ENCODE measurements at regions not wholly inside any gene's neighbourhood (a gene's known extent, or its start where the extent isn't known, plus 50 kb on each side); places are given as distances from the start of the nearest gene placed in this dataset.
"Not testable (repeated sequence)": the region's sequence is repeated elsewhere in the genome, so short reads cannot be mapped to it uniquely, and the experiment has no call there.

GRCh38 chr3:106093616-106094015 lies 224.8 kb upstream of the CBLB start:
- Histone ChIP-seq H3K4me3 (ENCODE audit: low read depth, low read length) (no peak overlapping the region), H3K9me3 (ENCODE audit: control insufficient read depth, insufficient read depth, low read length) (no peaks in the 10 kb centered on the region; the same call in 1 of the 2 replicates), H3K27me3 (ENCODE audit: control insufficient read depth, insufficient read depth, low read length) (no peaks in the 10 kb centered on the region), H3K27ac (ENCODE audit: low read depth, low read length) (no peak overlapping the region)
- CTCF ChIA-PET: no interaction called here
- TF ChIP-seq CTCF (IDR thresholded peaks at IDR 0.05; ENCODE audit: low read depth, low read length): no peak
- no peak for DNase-seq (ENCODE audit: low read depth, low spot score)
- POLR2A ChIA-PET: no interaction called here

- Histone ChIP-seq H3K27me3 (ENCODE audit: control insufficient read depth, insufficient read depth, low read length) (no peaks in the 10 kb centered on the region), H3K4me3 (ENCODE audit: low read depth, low read length) (no peak overlapping the region), H3K27ac (ENCODE audit: low read depth, low read length) (no peak overlapping the region), H3K9me3 (ENCODE audit: control insufficient read depth, insufficient read depth, low read length) (no peaks in the 10 kb centered on the region; the same call in 1 of the 2 replicates)
- TF ChIP-seq CTCF (IDR thresholded peaks at IDR 0.05; ENCODE audit: low read depth, low read length): no peak
- ChIA-PET CTCF (no interaction called here), POLR2A (no interaction called here)
- DNase-seq (ENCODE audit: low read depth, low spot score): no peak
These were observed 229.1 kb upstream of the CBLB start for GRCh38 chr3:106097817-106098435.

- H3K27me3 ChIP-seq (ENCODE audit: control insufficient read depth, insufficient read depth, low read length): no peaks in the 10 kb centered on the region
- no peak overlapping the region for H3K27ac ChIP-seq (ENCODE audit: low read depth, low read length)
- no peak for DNase-seq (ENCODE audit: low read depth, low spot score)
- H3K4me3 ChIP-seq (ENCODE audit: low read depth, low read length): no peak overlapping the region
- ChIA-PET CTCF (no interaction called here), POLR2A (no interaction called here)
- H3K9me3 ChIP-seq (ENCODE audit: control insufficient read depth, insufficient read depth, low read length): no peaks in the 10 kb centered on the region
- TF ChIP-seq CTCF (IDR thresholded peaks at IDR 0.05; ENCODE audit: low read depth, low read length): no peak
These were observed 234.6 kb upstream of the CBLB start for GRCh38 chr3:106103383-106103782.

GRCh38 chr3:106104078-106104477 lies 235.3 kb upstream of the CBLB start:
- POLR2A ChIA-PET: no interaction called here
- no peak overlapping the region for H3K27ac ChIP-seq (ENCODE audit: low read depth, low read length)
- no peaks in the 10 kb centered on the region for H3K9me3 ChIP-seq (ENCODE audit: control insufficient read depth, insufficient read depth, low read length)
- no peak overlapping the region for H3K4me3 ChIP-seq (ENCODE audit: low read depth, low read length)
- H3K27me3 ChIP-seq (ENCODE audit: control insufficient read depth, insufficient read depth, low read length): no peaks in the 10 kb centered on the region
- CTCF ChIA-PET: no interaction called here
- DNase-seq (ENCODE audit: low read depth, low spot score): no peak
- TF ChIP-seq CTCF (IDR thresholded peaks at IDR 0.05; ENCODE audit: low read depth, low read length): no peak

GRCh38 chr3:106108925-106109324 lies 240.1 kb upstream of the CBLB start:
- ChIA-PET CTCF (no interaction called here), POLR2A (no interaction called here)
- H3K9me3 ChIP-seq (ENCODE audit: control insufficient read depth, insufficient read depth, low read length): no peaks in the 10 kb centered on the region
- H3K27me3 ChIP-seq (ENCODE audit: control insufficient read depth, insufficient read depth, low read length): no peaks in the 10 kb centered on the region
- no peak for TF ChIP-seq CTCF (IDR thresholded peaks at IDR 0.05; ENCODE audit: low read depth, low read length)
- H3K4me3 ChIP-seq (ENCODE audit: low read depth, low read length): no peak overlapping the region
- DNase-seq (ENCODE audit: low read depth, low spot score): no peak
- no peak overlapping the region for H3K27ac ChIP-seq (ENCODE audit: low read depth, low read length)

- POLR2A ChIA-PET; H3K27me3 ChIP-seq (ENCODE audit: control insufficient read depth, insufficient read depth, low read length); H3K27ac ChIP-seq (ENCODE audit: low read depth, low read length); H3K4me3 ChIP-seq (ENCODE audit: low read depth, low read length); DNase-seq (ENCODE audit: low read depth, low spot score); CTCF ChIA-PET; H3K9me3 ChIP-seq (ENCODE audit: control insufficient read depth, insufficient read depth, low read length): not testable (repeated sequence)
These were observed 243.7 kb upstream of the CBLB start for GRCh38 chr3:106112561-106112960.
